ENCODE measurements at regions not wholly inside any gene's neighbourhood (a gene's known extent, or its start where the extent isn't known, plus 50 kb on each side); places are given as distances from the start of the nearest gene placed in this dataset.

DNA sequence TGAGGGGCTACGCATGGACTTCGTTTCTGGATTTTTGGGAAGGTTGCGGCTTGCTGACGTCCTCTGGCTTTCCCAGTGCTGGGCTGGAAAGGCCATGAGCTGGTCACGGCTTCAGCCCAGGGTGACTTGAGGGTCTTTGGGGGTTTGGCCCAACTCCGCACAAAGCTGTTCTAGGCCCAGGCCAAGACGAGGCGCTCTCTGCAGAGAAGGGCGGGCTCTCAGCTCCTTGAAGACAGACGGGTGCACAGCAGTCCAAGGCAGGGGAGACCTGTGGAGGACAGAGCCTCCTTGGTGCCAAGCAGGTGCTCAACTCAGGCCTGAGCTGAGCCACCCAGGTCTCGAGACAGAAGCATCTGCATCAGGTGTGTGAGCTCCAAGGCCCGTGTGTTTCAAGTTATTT lies 1003.7 kb downstream of the BRD1 start:
- Histone ChIP-seq H3K79me2 (replicated peaks; ENCODE audit: insufficient read depth) (no peaks in the 10 kb centered on the region), H3F3A (replicated peaks; ENCODE audit: low read depth) (no peaks in the 10 kb centered on the region), H3K9me2 (ENCODE audit: insufficient read depth) (no peaks in the 10 kb centered on the region), H3K4me3 (no peak overlapping the region), H3K27ac (ENCODE audit: low read depth) (no peak overlapping the region), H3K4me2 (no peak overlapping the region), H2AFZ (no peak overlapping the region), H3K4me1 (ENCODE audit: insufficient read depth) (no peaks in the 10 kb centered on the region), H4K20me1 (replicated peaks; ENCODE audit: insufficient read depth) (no peaks in the 10 kb centered on the region), H3K36me3 (ENCODE audit: insufficient read depth) (no peaks in the 10 kb centered on the region), H3K27me3 (ENCODE audit: insufficient read depth) (no peaks in the 10 kb centered on the region)
- Mint-ChIP-seq H3K9me3 (no peaks in the 10 kb centered on the region), H3K36me3 (ENCODE audit: low read depth) (no peaks in the 10 kb centered on the region), H3K4me1 (no peaks in the 10 kb centered on the region), H3K27ac (no peak overlapping the region), H3K4me3 (no peak overlapping the region), H3K27me3 (ENCODE audit: insufficient read depth, low read depth, poor library complexity) (peaks cover 4% of the 10 kb centered on the region)
- TF ChIP-seq ZNF114 (CRISPR knock-in tag; IDR thresholded peaks at IDR 0.05) = no peak
- no peak for TF ChIP-seq JUNB (IDR thresholded peaks at IDR 0.05; ENCODE audit: unreplicated experiment)
- TF ChIP-seq CREB1 (CRISPR knock-in tag; IDR thresholded peaks at IDR 0.05; ENCODE audit: low read depth) = no peak
- no peak for TF ChIP-seq EZH2phosphoT487 (IDR thresholded peaks at IDR 0.05; ENCODE audit: unreplicated experiment)
- TF ChIP-seq ZNF462 (CRISPR knock-in tag; IDR thresholded peaks at IDR 0.05) = no peak
- TF ChIP-seq, protein P1, sequence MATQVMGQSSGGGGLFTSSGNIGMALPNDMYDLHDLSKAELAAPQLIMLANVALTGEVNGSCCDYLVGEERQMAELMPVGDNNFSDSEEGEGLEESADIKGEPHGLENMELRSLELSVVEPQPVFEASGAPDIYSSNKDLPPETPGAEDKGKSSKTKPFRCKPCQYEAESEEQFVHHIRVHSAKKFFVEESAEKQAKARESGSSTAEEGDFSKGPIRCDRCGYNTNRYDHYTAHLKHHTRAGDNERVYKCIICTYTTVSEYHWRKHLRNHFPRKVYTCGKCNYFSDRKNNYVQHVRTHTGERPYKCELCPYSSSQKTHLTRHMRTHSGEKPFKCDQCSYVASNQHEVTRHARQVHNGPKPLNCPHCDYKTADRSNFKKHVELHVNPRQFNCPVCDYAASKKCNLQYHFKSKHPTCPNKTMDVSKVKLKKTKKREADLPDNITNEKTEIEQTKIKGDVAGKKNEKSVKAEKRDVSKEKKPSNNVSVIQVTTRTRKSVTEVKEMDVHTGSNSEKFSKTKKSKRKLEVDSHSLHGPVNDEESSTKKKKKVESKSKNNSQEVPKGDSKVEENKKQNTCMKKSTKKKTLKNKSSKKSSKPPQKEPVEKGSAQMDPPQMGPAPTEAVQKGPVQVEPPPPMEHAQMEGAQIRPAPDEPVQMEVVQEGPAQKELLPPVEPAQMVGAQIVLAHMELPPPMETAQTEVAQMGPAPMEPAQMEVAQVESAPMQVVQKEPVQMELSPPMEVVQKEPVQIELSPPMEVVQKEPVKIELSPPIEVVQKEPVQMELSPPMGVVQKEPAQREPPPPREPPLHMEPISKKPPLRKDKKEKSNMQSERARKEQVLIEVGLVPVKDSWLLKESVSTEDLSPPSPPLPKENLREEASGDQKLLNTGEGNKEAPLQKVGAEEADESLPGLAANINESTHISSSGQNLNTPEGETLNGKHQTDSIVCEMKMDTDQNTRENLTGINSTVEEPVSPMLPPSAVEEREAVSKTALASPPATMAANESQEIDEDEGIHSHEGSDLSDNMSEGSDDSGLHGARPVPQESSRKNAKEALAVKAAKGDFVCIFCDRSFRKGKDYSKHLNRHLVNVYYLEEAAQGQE (IDR thresholded peaks at IDR 0.05; ENCODE audit: unreplicated experiment) = no peak
- TF ChIP-seq NANOG (IDR thresholded peaks at IDR 0.05; ENCODE audit: borderline replicate concordance) = no peak
- TF ChIP-seq POLR2AphosphoS5 (IDR thresholded peaks at IDR 0.05; ENCODE audit: low read depth) = no peak
- TF ChIP-seq EZH2 (IDR thresholded peaks at IDR 0.05; ENCODE audit: low read depth, unreplicated experiment) = no peak
- ATAC-seq (no peak), DNase-seq (ENCODE audit: low spot score) (no peak)

Data from GM23338 (cell line).